HG03045 (cell line): ENCODE measurements at regions not wholly inside any gene's neighbourhood (a gene's known extent, or its start where the extent isn't known, plus 50 kb on each side); places are given as distances from the start of the nearest gene placed in this dataset.
"Not testable (repeated sequence)": the region's sequence is repeated elsewhere in the genome, so short reads cannot be mapped to it uniquely, and the experiment has no call there.

Experiments
- ATAC-seq: cut with Tn5 transposase; IDR thresholded peaks from one replicate; pipeline ENCODE4 v1.9.1; 2021; ENCODE audit warnings: mild to moderate bottlenecking, moderate library complexity; ENCODE audit not compliant: unreplicated experiment

GRCh38 chrX:114272096-114272686, 311.7 kb upstream of the HTR2C start:
- ATAC-seq, result no peak

DNA sequence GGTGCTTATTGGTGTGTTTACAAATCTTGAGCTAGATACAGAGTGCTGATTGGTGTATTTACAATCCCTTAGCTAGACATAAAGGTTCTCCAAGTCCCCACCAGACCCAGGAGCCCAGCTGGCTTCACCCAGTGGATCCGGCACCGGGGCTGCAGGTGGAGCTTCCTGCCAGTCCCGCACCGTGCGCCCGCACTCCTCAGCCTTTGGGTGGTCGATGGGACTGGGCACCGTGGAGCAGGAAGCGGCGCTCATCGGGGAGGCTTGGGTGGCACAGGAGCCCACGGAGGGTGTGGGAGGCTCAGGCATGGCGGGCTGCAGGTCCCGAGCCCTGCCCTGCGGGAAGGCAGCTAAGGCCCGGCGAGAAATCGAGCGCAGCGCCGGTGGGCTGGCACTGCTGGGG, 313.5 kb upstream of the HTR2C start:
- ATAC-seq, result not testable (repeated sequence)

GRCh38 chrX:114268643-114269042, 315.2 kb upstream of the HTR2C start:
- no peak for ATAC-seq

DNA sequence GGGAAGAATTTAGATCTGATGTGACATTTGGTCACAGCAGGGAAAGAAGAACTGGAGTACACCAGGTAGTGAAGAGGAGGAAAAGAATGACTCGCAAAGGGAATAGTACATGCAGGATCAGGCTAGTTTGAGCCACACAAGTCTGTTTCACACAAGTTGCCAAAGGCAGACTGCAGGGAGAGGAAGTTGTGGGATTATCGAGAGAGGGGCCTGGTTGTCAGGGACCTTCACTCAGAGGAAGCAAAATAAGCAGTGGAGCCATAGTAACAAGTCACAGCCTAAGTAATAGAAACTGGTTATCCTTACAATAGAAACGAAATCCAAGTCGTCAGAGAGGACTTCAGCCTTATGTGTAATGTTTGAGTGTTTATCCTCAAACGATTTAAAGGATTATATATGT, 316.7 kb upstream of the HTR2C start:
- no peak for ATAC-seq

DNA sequence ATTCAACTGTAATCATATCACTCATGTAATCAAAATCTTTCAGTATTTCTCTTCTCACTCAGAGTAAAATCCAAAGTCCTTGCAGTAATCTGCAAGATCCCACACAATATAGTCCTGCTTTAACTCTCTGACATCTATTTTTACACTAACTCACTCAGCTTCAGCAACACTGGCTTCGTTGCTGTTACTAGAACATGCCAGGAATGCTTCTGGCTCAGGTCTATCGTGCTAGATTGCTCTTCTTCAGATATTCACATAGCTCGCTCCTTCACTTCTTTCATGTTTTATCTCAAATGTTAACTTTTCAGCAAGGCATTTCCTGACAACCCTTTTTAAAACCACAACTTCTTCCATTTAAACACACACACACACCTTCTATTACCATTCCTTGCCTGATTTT, 331.7 kb upstream of the HTR2C start:
- no peak for ATAC-seq

- ATAC-seq, result no peak
Measured at GRCh38 chrX:114251575-114251974, 332.3 kb upstream of the HTR2C start.

DNA sequence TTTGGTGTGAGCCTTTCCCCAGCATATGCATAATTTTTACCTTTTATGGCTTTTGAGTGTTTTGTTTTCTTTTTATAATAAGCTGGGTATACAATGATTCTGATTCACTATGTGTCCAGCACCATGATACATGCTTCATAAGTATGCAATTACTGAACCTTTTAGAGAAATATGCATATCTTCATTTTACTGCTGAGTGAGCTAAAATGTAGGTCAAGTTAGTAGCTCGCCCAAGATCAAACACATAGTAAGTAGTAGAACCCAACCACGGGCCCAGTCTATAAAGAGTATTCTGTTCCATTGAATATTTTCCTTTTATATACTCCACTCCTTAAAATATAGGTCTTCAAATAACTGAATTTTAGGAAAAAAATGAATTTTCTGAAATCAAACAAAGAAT, 362.4 kb upstream of the HTR2C start:
- no peak for ATAC-seq

- no peak for ATAC-seq
Measured at GRCh38 chrX:114210879-114211278, 373.0 kb upstream of the HTR2C start.

DNA sequence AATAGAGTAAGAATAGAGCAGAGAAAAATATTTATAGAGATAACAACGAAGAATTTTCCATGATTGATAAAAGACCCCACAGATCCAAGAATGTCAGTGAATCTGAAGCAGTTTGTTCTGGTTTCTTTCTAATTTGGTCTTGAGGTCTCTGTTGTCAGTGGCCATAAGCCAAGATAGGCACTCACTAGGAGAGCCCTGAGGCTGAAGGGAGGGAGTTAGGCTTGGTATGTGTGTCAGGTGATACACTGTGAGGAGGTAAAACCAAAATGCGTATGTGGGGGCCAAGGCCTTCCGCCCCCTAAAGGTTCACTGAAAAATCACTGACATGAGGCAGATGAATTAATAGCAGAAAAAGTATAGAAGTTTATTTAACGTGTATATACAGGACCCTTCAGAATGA, 382.3 kb upstream of the HTR2C start:
- no peak for ATAC-seq

- no peak for ATAC-seq
Measured at GRCh38 chrX:114181195-114181594, 402.7 kb upstream of the HTR2C start.

GRCh38 chrX:114178126-114178525, 405.8 kb upstream of the HTR2C start:
- ATAC-seq, result no peak

GRCh38 chrX:114167276-114167675, 416.6 kb upstream of the HTR2C start:
- ATAC-seq, result not testable (repeated sequence)

- ATAC-seq, result no peak
Measured at GRCh38 chrX:114166601-114167000, 417.3 kb upstream of the HTR2C start.

- no peak for ATAC-seq
Measured at GRCh38 chrX:114165537-114165936, 418.3 kb upstream of the HTR2C start.

DNA sequence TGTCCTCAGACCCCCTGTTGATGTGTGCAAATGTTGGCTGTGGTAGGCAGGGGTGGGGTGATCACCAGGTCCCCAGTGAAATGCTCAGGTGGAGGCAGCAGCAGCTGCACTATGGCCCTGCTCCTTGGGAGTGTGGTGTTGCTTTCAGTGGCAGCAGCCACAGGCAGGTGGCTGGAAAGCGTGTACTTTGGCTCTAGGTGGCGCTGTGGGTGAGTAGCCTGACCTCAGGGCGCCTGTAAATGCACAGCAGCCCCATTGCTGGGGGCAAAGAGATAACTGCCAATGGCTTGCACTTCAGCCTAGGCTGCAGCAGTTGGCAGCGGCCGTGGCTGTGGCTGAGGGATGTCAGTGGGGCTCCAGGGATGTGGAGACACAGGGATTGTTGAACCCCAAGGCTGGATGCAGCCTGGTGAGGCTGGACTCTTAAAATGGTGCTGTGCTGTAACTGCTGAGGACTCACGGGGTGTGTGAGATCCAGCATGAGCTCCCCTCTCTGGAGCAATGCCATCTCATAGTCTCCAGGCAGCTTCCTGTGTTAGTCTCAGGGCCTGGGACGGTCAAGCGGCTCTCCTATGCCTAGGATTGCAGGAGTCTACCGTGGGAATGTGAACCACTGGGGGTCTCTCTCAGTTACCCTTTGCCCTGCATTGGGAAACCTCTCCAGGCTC, 421.7 kb upstream of the HTR2C start:
- no peak for ATAC-seq

DNA sequence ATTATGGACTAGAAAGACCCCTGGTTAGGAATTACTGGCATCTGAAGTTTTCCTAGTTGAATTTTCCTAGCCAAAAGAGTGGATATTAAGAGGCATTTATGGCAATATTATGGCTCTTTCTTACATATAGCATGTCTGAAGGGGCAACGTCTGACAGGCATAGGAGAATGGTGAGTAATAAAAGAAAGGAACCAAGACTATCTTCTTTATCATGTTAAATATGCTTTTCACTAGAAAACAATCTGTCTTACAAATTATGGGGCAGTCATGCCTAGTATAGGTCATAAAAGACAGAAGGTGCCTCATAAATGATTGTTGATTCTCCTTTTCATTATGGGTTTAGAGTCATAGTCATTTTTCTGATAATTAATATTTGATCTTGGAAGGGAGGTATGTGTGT, 431.1 kb upstream of the HTR2C start:
- no peak for ATAC-seq

DNA sequence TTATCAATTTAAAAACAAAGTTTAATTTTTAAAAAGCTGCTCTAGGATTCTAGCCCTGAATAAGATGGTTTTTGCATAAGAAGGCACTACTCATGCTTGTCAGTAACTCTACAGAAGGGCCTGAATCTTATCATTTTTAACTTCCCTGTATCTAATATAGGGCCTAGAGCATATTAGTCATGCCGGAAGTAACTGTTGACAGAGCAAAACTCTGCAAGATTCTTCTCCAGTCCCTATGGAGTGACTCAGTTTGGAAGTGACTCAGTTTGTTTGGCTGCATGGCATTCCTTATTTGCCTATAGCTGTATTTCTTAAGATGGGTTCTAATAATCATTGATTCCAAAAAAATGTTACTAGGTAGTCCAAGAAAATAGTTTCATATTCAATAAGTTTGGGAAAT, 431.8 kb upstream of the HTR2C start:
- no peak for ATAC-seq

DNA sequence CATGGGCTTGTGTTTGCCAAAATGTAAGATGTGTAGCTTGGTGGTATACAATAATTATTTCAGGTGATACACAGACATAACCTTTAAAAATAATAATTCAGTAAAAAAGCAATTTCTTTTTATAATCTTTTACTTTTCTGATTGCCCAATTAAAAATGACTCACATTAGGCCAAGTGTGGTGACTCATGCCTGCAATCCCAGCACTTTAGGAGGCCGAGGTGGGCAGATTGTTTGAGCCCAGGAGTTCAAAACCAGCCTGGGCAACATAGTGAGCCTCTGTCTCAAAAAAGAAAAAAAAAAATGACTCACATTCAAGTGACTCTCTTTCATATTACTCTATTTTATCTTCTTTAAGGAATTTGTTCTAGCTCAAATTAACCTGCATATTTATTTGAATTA, 449.4 kb upstream of the HTR2C start:
- no peak for ATAC-seq

DNA sequence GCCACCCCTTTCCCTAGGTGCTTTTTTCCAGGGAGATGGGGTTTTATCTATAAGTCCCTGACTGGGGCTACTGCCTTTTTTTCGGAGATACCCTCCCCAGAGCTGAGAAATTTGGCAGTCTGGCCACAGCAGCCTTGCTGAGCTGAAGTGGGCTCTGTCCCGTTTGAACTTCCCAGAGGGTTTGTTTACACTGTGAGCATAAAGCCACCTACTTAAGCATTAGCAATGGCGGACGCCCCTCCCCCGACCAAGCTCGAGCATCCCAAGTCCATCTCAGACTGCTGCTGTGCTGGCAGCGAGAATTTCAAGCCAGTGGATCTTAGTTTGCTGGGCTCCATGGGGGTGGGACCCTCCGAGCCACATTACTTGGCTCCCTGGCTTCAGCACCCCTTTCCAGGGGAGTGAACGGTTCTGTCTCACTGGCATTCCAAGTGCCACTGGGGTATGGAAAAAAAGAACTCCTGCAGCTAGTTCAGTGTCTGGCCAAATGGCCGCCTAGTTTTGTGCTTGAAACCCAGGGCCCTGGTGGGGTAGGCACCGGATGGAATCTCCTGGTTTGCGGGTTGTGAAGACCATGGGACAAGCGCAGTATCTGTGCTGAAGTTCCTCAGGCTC, 456.4 kb upstream of the HTR2C start:
- no peak for ATAC-seq

DNA sequence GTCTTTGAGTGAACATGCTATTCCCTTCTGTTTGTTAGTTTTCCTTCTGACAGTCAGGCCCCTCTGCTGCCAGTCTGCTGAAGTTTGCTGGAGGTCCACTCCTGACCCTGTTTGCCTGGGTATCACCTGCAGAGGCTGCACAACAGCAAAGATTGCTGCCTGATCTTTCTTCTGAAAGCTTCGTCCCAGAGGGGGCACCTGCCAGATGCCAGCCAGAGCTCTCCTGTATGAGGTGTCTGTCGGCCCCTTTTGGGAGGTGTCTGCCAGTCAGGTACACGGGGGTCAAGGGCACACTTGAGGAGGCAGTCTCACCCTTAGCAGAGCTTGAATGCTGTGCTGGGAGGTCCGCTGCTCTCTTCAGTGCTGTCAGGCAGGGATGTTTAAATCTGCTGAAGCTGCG, 456.9 kb upstream of the HTR2C start:
- no peak for ATAC-seq

- no peak for ATAC-seq
Measured at GRCh38 chrX:114101081-114101480, 482.8 kb upstream of the HTR2C start.

- ATAC-seq, result no peak
Measured at GRCh38 chrX:114097866-114098265, 486.0 kb upstream of the HTR2C start.

GRCh38 chrX:114097427-114097826, 486.5 kb upstream of the HTR2C start:
- ATAC-seq, result no peak
